NCI-H345 (cell line): ENCODE measurements at regions not wholly inside any gene's neighbourhood (a gene's known extent, or its start where the extent isn't known, plus 50 kb on each side); places are given as distances from the start of the nearest gene placed in this dataset.
A peak's percentile ranks its signal among the peaks of the same experiment; 100 is the strongest.
"Not testable (repeated sequence)": the region's sequence is repeated elsewhere in the genome, so short reads cannot be mapped to it uniquely, and the experiment has no call there.

Source experiments
- DNase-seq: peaks from one replicate; lab custom pipeline; 2025; lab: John Stamatoyannopoulos, UW

- no peak for DNase-seq
These were observed 289.2 kb upstream of the NMUR2 start for GRCh38 chr5:152694231-152694630.

- DNase-seq: no peak
These were observed 296.3 kb upstream of the NMUR2 start for GRCh38 chr5:152701305-152701949.

DNA sequence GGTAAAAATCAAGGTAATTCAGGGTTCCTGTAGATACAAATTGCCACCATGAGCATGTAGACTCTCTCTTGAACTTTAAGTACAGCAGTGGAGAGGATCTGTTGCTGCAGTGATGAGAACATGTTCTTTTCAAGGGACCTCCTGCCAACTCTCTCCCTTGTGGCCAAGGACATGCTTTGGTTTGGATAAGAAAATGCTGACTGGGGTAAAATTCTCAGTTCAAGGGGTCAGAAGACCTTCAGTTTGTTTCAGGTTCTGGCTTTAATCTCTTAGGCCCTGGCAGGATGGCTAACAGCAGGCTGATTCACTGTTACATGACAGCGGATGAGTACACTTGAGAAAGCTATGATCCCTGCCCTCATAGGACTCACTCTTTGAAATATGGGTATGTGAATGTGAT lies 299.2 kb upstream of the NMUR2 start:
- DNase-seq: no peak

- no peak for DNase-seq
These were observed 306.8 kb upstream of the NMUR2 start for GRCh38 chr5:152711801-152712388.

GRCh38 chr5:152717393-152717792 lies 312.3 kb upstream of the NMUR2 start:
- DNase-seq: no peak

DNA sequence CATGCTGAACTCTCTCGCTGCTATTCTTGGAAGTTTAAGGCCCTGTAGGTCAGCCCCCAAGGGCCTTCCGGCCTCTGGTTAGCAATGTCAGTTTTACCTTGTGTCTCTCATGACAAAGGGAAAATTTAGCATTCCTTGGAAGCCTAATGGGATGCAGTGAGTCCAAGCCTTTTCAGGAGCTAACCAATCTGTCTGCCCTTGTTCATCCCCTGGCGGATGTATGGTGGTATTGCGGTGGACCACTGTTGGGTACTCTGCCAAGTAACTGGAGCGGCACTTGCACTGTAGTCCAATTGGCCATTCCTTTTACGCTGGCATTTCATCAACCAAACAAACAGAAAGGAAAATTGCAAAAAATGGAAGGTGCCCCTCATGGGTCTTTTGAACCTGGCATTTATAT lies 318.4 kb upstream of the NMUR2 start:
- no peak for DNase-seq

- DNase-seq: no peak
These were observed 325.1 kb upstream of the NMUR2 start for GRCh38 chr5:152730176-152730575.

DNA sequence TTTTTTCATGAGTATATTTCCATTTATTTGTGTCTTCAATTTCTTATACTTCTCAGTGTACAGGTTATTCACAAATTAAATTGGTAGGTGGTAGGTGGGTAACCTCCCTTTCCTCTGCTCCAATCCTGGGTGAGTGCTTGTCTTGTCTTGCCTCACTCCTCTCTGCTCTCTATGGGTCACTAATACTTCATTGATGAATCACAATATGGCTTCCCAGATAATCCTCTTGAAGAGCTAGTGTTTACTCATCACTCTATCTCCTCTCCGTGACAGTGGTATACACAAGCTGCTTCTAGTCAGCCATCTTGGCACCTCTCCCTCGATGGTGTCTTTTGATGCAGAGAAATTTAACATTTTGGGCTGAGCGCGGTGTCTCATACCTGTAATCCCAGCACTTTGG lies 331.8 kb upstream of the NMUR2 start:
- DNase-seq: no peak

- DNase-seq: no peak
These were observed 334.8 kb upstream of the NMUR2 start for GRCh38 chr5:152739916-152740315.

DNA sequence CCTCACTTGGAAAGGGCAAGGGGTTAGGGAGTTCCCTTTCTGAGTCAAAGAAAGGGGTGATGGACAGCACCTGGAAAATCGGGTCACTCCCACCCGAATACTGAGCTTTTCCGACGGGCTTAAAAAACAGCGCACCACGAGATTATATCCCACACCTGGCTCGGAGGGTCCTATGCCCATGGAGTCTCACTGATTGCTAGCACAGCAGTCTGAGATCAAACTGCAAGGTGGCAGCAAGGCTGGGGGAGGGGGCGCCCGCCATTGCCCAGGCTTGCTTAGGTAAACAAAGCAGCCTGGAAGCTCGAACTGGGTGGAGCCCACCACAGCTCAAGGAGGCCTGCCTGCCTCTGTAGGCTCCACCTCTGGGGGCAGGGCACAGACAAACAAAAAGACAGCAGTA lies 336.0 kb upstream of the NMUR2 start:
- not testable (repeated sequence) for DNase-seq

DNA sequence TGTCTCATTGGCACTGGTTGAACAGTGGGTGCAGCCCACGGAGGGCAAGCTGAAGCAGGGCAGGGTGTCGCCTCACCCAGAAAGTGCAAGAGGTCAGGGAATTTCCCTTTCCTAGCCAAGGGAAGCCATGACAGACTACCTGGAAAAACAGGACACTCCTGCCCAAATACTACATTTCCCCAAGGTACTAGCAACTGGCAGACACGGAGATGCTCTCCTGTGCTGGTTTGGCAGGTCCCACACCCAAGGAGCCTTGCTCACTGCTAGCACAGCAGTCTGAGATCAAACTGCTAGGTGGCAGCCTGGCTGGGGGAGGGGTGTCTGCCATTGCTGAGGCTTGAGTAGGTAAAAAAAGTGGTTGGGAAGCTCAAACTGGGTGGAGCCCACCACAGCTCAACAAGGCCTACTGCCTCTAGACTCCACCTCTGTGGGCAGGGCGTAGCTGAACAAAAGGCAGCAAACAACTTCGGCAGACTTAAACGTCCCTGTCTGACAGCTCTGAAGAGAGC lies 382.7 kb upstream of the NMUR2 start:
- DNase-seq: not testable (repeated sequence)

- no peak for DNase-seq
These were observed 396.8 kb upstream of the NMUR2 start for GRCh38 chr5:152801886-152802285.

GRCh38 chr5:152804179-152804578 lies 399.1 kb upstream of the NMUR2 start:
- DNase-seq: no peak

- no peak for DNase-seq
These were observed 406.9 kb upstream of the NMUR2 start for GRCh38 chr5:152811988-152812387.

DNA sequence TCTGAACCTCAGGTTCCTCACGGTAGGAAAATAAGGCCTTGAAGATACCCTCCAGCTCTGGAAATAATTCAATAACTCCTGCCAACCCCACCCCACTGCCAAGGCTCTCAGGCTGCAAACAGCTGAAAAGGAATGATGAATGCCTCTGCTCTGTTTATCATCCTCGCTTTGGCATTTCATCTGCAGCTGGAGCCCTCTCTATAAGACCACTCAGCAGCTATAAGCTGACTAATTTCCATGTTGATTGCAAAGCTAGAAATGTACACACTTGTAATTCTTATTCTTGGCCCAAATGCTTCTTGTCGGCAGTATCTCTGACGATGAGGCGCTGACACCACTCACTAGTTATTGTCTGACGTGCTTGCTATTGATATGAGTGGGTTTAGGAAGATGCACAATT lies 408.4 kb upstream of the NMUR2 start:
- peak; percentile 52 for DNase-seq

DNA sequence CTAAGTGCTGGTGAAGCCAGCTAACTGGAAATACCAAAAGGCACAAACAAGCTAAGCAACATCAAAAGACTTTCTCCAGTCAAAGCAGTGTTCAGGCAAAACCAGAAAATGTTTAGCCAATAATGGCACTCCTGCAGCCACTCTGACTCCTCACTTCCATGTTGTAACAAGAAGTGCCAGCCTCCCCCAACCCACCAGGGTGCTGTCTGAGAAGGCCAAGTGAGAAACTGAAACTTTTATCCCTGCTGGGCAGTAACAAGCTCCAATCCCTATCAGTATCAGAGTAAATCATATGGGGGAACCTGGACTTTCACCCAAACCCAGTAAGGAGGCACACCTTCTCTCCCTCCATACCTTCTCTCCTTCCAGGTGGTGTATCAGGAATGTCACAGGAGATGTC lies 414.8 kb upstream of the NMUR2 start:
- DNase-seq: no peak

GRCh38 chr5:152824316-152824715 lies 419.2 kb upstream of the NMUR2 start:
- DNase-seq: no peak

- no peak for DNase-seq
These were observed 433.2 kb upstream of the NMUR2 start for GRCh38 chr5:152838241-152838786.

- DNase-seq: no peak
These were observed 439.6 kb upstream of the NMUR2 start for GRCh38 chr5:152844713-152845112.

- DNase-seq: no peak
These were observed 448.3 kb upstream of the NMUR2 start for GRCh38 chr5:152853361-152853760.

DNA sequence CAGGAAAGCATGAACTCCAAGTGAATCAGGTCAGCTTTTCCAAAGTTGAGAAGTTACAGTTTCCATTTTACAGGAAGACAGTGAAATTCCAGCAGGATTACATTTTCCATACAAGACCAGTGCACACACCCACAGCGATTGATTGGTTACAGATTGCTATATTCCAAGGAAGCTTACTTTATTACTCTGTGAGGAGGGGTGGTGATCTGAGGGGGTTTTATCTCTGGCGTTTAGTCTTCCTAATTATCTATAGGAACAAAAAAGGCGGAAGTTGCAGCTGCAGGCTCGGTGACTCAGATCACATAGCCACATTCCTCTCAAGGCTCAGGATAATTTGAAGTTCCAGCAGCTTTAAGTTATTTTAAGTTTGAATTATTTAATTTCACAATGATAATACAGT lies 450.4 kb upstream of the NMUR2 start:
- DNase-seq: no peak

DNA sequence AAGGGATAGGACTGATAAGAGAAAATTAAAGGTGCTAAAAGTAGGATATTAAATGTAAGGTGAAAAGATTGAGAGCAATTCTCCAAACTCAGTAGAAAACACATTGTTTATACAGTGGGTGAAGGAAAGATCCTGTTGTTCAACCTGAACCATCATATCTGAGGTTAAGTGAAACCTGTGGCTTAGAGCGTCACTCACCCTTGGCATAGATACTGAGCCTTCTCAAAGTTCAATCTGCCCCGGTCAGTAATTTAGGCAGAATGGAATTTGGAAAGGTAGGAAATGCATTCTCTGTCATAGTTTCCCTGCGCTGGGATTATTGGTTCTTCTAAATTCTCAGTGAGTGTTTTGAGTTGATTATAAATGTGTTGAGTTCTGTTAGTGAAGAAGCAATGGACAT lies 456.2 kb upstream of the NMUR2 start:
- no peak for DNase-seq

DNA sequence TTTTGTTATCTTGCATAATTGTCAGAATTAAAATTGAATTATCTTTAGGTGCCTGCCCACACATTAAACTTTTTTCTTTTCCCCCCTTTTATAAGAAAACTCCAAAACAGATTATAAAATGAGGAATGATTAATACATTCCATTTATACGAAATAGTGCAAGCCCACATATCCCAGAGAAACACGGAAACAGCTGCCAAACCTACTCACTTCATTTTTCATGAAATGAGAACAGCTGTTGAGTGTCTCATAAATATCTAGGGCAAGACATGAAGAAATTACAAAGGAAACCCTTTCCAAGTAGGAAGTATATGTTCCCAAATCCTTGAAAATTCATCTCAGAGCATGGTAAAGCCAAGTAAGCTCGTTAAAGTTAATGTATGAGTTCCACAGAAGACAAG lies 459.4 kb upstream of the NMUR2 start:
- no peak for DNase-seq

GRCh38 chr5:152864991-152865390 lies 459.9 kb upstream of the NMUR2 start:
- DNase-seq: no peak
